HUES48 (cell line): ENCODE measurements at regions not wholly inside any gene's neighbourhood (a gene's known extent, or its start where the extent isn't known, plus 50 kb on each side); places are given as distances from the start of the nearest gene placed in this dataset.

Experiments used
- H3K27ac ChIP-seq: one replicate; pipeline ENCODE4 v1.7.0; 2013; ENCODE audit warnings: low read depth, low read length, inconsistent platforms
- H3K27me3 ChIP-seq: 2 replicates; pipeline ENCODE4 v1.6.1; 2013; ENCODE audit warnings: mild to moderate bottlenecking, low read length; ENCODE audit not compliant: control insufficient read depth, insufficient read depth
- H3K36me3 ChIP-seq: 2 replicates; pipeline ENCODE4 v1.6.1; 2013; ENCODE audit warnings: low read length; ENCODE audit not compliant: control insufficient read depth, insufficient read depth
- H3K4me1 ChIP-seq: 2 replicates; pipeline ENCODE4 v1.6.1; 2013; ENCODE audit warnings: mild to moderate bottlenecking, low read length; ENCODE audit not compliant: control insufficient read depth, insufficient read depth
- H3K4me3 ChIP-seq: 2 replicates; pipeline ENCODE4 v1.5.1; 2013; ENCODE audit warnings: mild to moderate bottlenecking, low read depth, low read length
- H3K9ac ChIP-seq: 2 replicates; pipeline ENCODE4 v1.6.1; 2013; ENCODE audit warnings: mild to moderate bottlenecking, low read depth, low read length, moderate library complexity
- H3K9me3 ChIP-seq: 2 replicates; pipeline ENCODE4 v1.6.1; 2013; ENCODE audit warnings: low read length; ENCODE audit not compliant: control insufficient read depth, insufficient read depth

DNA sequence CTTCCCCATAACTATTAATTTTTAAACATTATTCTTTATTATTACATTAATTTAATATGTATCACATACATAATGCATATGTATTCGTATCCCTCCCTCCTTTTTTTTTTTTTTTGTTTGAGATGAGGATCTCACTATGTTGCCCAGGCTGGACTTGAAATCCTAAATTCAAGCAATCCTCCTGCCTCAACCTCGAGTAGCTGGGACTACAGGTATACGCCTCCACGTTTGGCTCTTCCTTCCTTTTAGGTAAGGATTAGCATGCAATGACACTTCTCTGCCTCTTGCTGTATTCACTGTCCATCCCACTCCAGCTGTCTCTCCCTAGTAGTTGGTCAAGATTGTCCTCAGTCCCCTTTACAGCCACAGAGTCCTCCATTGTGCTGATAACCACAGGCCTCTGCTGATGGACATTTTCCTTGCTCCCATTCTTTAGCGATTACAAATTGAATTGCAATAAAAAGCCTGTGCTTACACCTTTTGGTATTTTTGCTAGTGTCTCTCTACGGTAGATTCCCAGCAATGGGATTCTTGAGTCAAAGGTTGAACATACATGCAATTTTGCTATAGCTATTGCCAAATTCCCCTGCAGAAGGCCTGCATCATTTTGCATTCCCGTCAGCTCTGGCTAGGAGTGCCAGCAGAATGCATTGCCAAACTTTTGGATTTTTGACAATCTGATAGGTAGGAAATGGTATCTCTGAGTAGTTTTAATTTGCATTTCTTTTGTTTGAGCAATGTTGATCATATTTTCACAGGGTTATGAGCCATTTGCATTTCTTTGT, 156.6 kb downstream of the SMAD6 start:
- no peak overlapping the region for H3K27ac ChIP-seq
- no peaks in the 10 kb centered on the region for H3K4me1 ChIP-seq
- no peaks in the 10 kb centered on the region for H3K36me3 ChIP-seq
- H3K9ac ChIP-seq = no peak overlapping the region
- no peaks in the 10 kb centered on the region for H3K9me3 ChIP-seq
- 0 out of 2 replicates have a peak, but pooled peaks cover 3% of the 10 kb centered on the region for H3K27me3 ChIP-seq
- no peak overlapping the region for H3K4me3 ChIP-seq

DNA sequence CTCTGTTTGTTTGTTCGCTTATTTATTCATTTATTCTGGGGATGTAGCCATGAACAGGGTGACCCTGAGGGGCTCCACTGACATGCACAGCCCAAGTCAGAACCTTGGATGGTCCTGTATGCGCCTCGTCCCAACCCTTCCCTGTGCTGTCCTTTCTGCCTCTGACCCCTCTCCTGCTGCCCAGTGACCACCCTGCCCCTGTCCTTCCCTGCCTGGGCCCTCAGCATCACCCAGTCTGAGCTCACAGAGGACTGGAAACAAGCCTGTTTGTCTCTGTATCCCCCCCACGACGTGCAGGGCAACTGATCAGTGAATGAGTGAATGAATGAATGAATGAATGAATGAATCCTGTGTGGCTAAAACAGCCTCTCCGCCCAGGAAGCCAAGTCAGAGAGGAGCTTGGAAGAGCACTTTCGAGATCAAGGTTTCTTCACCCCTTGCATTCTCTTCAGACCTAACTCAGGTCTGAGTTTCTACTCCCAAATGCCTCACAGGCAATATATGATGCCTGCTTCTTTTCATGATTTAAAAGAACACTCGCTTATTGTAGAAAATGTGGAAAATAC, 157.7 kb downstream of the SMAD6 start:
- Histone ChIP-seq H3K4me1 (no peaks in the 10 kb centered on the region), H3K36me3 (no peaks in the 10 kb centered on the region), H3K27me3 (no peaks in the 10 kb centered on the region), H3K27ac (no peak overlapping the region), H3K9ac (no peak overlapping the region), H3K4me3 (no peak overlapping the region), H3K9me3 (no peaks in the 10 kb centered on the region)

DNA sequence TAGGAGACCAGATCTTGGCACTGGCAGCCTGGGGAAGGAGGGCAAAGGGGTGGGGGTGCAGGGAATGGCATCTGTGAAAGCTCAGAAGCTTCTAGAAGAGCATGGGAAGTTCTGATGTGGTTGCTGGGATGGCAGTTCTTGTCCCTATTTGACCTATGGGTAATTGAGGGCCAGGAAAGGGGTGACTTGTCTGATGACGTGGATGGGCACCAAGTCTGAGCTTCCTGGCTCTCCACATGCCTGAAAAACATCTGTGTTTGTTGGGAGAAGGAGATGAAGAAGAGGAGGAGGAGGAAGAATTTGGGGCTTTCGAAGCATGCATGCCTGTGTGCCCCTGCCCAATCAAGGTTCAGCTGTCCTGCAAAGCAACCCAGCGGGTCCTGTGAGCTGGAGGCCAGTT, 158.8 kb downstream of the SMAD6 start:
- H3K27me3 ChIP-seq = no peaks in the 10 kb centered on the region
- H3K4me3 ChIP-seq = no peak overlapping the region
- no peaks in the 10 kb centered on the region for H3K4me1 ChIP-seq
- H3K27ac ChIP-seq = no peak overlapping the region
- no peaks in the 10 kb centered on the region for H3K9me3 ChIP-seq
- no peaks in the 10 kb centered on the region for H3K36me3 ChIP-seq
- H3K9ac ChIP-seq = no peak overlapping the region

DNA sequence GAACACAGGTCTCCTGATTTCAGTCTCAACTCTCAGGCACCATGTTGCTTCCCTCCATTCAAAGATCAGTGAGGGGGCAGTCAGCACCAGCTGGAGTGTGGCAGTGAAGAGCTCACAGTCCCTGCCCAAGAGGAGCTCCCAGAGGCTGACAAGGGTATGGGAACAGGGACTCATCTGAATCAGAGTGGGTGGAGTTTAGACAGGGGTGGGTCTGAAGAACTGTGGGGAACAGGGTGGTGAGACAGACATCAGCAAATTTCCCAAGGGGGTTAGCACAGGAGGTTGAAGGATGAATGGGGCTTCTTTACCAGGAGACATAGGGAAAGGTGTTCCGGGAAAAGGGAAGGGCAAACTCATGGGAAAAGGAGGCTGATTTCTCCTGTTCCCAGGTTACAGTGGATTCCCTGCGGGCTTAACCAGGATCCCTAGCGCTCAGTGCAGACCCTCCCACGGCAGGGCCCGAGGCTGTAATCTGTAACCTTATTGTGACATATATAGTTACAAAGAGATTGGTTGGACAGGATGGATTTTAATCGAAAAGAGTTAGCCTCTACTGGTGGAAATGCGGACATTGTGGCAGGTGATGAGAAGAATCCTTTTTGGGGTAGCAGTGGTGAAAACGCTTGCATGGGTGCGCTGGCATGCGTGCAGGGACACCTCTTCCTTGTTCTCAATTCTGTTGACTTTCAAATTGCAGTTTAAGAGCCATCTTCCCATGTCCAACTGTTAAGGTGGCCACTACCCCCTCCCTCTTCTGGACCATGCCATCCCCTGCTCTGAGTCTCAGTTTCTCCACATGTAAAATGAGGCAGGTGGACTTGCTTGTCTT, 160.3 kb downstream of the SMAD6 start:
- H3K27ac ChIP-seq = no peak overlapping the region
- no peak overlapping the region for H3K9ac ChIP-seq
- H3K9me3 ChIP-seq = no peaks in the 10 kb centered on the region
- peaks cover 5% of the 10 kb centered on the region; the same call in 1 of the 2 replicates for H3K4me1 ChIP-seq
- H3K36me3 ChIP-seq = no peaks in the 10 kb centered on the region
- H3K27me3 ChIP-seq = no peaks in the 10 kb centered on the region
- H3K4me3 ChIP-seq = no peak overlapping the region

DNA sequence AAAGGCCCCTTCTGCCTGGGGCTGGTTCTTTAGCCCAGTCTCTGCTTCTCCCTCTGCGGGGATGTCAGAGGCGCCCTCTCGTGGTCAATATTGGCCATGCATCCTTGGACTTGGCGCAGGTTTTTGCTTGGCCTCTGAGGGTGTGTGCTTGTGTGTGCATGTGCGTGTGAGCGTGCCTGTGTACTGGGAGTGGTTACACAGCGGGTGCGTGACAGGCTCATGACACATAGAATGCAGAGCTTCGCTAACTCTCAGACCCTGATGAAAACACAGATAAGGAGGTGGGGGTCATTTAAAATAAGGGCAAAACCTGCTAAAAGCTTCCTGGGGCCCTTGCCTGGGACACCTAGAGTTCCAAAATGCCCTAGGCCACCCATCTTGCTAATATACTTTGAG, 160.9 kb downstream of the SMAD6 start:
- no peaks in the 10 kb centered on the region for H3K9me3 ChIP-seq
- H3K4me3 ChIP-seq = no peak overlapping the region
- peaks cover 5% of the 10 kb centered on the region; the same call in 1 of the 2 replicates for H3K4me1 ChIP-seq
- no peaks in the 10 kb centered on the region for H3K36me3 ChIP-seq
- H3K9ac ChIP-seq = no peak overlapping the region
- H3K27me3 ChIP-seq = no peaks in the 10 kb centered on the region
- H3K27ac ChIP-seq = no peak overlapping the region

DNA sequence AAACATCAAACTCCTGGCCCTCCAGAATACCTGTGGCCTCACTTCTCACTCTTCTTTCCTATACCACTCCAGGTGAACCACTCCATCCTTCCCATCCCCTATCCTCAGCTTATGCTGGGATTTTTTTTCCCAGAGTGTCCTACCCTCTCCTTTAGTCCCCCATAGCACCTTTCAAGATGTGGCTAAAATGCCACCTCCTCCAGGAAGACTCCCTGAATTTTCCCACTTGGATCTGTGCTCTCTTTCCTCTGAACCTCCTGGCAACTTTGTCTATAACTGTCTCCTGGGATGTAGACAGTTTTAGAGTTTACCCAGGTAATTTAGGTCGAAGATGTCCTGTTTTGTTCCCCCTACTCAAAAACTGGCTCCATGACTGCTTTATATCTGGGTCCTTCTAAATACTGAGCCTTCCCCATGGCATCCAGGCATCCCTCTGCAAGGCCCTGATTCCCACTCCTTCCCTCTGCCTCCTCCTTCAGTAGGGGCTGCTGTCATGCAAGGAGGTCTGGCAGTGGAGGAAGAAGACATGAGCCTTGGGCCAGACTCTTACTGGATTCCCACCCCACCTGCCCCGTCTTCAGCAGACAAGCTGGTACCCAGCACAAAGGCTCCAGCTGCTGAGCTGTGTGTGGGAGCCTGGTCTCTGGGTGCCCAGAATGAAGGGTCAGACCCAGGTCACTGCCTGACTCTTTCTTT, 161.5 kb downstream of the SMAD6 start:
- Histone ChIP-seq H3K4me3 (no peak overlapping the region), H3K9ac (no peak overlapping the region), H3K27ac (no peak overlapping the region), H3K9me3 (no peaks in the 10 kb centered on the region), H3K27me3 (no peaks in the 10 kb centered on the region), H3K36me3 (no peaks in the 10 kb centered on the region), H3K4me1 (peaks cover 5% of the 10 kb centered on the region; the same call in 1 of the 2 replicates)

DNA sequence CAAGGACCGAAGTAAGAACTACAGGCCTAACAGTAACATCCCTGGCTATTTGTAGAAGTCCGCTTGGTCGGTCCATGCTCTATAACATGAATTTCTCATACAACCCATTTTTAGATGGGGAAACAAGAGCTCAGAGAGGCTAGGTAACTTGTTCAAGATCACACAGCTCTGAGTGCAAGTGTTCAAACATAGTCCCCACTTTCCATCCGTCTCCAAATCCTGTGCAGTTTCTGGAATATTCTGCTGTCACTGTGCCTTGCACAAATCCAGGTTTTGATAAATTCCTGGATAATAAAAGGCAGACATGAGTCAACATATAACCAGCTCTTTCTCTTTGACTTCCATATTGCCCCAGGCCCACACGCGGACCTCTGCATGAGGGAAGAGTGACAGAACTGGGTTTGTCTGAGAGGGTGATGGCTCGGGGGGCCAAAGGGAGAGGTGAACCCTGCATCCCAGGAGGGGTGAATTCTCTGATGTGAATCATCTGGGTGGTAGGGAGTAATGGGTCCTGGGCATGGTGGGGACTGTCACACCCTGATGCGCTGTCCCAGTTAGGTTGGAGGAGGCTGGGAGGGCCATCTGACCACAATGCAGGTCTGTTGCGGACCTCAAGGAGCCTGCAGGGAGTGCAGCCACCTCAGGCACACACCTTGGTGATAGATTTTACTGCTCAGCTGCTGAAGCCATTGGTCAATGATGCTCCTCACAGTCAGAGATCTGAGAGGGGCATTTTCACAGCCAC, 162.2 kb downstream of the SMAD6 start:
- H3K27me3 ChIP-seq = no peaks in the 10 kb centered on the region
- H3K27ac ChIP-seq = no peak overlapping the region
- no peaks in the 10 kb centered on the region for H3K9me3 ChIP-seq
- H3K36me3 ChIP-seq = no peaks in the 10 kb centered on the region
- peaks cover 5% of the 10 kb centered on the region; the same call in 1 of the 2 replicates for H3K4me1 ChIP-seq
- no peak overlapping the region for H3K9ac ChIP-seq
- H3K4me3 ChIP-seq = no peak overlapping the region

DNA sequence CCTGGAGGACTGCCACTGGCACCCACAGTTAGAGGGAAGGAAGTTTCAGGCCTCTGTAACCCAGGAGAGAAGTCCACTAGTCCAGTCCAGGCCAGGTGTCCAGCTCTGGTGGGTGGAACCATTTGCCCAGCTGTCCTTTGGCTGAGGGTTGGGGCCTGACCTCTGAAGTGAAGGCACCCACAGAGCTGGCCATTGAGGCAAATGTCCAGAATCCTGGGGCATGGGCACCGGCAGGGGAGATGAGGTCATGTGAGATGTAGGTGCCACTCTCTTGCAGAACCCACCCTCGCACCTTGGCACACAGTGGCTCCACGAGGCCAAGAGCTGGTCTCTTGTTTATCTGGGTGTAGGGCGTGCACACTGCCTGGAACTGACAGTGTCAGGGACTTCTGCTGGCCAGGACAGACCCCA, 162.8 kb downstream of the SMAD6 start:
- Histone ChIP-seq H3K9me3 (no peaks in the 10 kb centered on the region), H3K27me3 (no peaks in the 10 kb centered on the region), H3K4me1 (peaks cover 5% of the 10 kb centered on the region; the same call in 1 of the 2 replicates), H3K9ac (no peak overlapping the region), H3K36me3 (no peaks in the 10 kb centered on the region), H3K27ac (no peak overlapping the region), H3K4me3 (no peak overlapping the region)

DNA sequence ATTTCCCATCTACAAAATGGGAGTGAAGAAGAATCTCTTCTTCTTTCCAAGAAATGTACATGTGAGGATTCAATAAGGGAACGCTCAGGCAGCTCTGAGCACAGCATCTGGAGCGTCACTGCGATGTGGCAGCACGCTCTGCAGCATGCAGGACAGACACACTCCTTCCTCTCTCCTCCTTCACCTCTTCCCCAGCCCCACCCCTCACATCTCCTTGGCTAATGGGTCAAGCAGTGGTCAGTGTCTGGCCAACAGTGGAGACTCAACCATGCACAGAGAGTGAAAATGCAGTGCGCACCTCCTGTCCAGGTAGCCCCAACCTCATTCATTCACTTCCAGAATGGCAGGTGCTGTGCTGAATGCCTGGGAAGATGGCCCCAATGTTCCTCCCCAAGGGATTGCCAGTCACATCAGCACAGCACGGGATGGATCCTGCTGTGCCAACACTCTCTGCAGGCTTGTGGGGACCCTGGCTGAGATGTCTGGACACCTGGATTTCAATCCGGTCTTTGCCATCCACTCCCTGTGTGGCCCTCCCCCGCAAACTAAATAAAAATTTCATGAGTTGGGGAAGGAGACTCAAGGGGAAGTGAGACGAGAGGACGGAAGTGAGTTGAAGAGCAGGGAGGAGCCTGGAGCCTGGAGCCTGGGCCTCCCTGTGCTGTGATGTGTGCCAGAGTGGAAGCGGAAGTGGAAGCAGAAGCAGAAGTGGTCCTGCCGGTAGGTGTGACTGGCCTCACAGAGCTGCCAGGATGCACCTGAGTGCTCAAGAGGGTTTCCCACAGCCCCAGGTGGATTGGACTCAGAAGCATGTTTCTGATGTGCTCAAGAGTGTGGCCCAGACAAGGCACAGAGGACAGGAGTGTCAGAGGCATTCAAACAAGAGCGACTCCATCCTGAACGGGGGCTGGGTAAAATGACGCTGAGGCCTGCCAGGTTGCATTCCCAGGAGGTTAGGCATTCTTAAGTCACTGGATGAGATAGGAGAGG, 163.9 kb downstream of the SMAD6 start:
- no peaks in the 10 kb centered on the region for H3K27me3 ChIP-seq
- H3K9ac ChIP-seq = no peak overlapping the region
- no peaks in the 10 kb centered on the region for H3K9me3 ChIP-seq
- no peaks in the 10 kb centered on the region for H3K36me3 ChIP-seq
- no peak overlapping the region for H3K27ac ChIP-seq
- H3K4me3 ChIP-seq = no peak overlapping the region
- H3K4me1 ChIP-seq = peaks cover 5% of the 10 kb centered on the region; the same call in 1 of the 2 replicates
